ENCODE measurements at regions not wholly inside any gene's neighbourhood (a gene's known extent, or its start where the extent isn't known, plus 50 kb on each side); places are given as distances from the start of the nearest gene placed in this dataset.

DNA sequence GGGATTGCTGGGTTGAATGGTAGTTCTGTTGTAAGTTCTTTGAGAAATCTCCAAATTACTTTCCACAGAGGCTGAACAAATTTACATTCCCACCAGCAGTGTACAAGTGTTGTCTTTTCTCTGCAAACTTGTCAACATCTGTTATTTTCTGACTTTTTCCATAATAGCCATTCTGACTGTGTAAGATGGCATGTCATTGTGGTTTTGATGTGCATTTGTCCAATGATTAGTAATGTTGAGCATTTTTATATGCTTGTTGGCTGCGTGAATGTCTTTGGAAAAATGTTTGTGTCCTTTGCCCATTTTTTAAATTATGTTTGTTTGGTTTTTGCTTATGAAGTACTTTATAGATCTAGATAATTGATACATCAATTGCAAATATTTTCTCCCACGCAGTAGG is 1025.0 kb downstream of the JRKL start:
- DNase-seq (ENCODE audit: low spot score) = no peak

DNA sequence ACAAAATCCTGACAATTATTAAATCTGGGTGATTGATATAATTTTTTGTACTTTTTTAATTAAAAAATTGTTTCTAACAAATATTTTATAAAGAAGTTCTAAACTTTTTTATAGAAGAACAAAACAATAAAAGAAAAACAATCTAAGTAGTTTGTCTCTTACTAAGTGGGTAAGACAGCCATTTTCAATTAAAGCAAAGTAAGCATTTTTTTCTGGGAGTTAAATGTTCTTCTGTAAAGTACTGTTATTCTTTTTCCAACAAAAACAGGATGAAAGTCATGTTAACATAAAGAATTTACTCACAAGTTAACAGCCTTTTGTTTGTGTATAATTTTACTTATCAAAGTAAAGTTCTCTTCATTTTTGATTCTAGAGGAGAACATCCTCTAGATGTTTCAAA is 1029.9 kb downstream of the JRKL start:
- no peak for DNase-seq (ENCODE audit: low spot score)

DNA sequence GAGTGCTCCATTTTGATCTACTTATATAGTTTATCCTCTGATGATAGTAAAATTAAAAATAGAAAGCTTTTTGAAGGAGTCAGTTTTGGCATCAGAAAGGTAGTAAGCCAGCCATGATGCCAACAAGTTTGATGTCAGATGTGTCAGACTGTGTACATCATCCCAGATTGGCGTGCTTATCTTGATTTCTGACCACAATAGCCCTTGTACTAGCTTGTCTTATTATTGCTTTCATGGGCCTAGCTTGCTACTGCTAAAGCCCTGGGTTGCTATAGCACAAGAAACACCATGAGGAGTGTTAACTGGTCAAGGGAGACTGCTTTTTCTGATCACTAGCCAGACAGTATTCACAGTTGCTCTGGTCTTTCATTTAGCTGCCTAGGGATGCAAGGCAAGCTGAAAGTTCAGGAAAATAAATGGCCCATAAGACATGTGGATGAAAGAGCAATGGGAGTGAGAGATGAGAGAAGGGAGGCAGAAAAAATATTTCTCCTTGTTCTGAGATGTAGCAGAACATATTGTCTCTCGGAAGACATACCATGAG is 1038.5 kb downstream of the JRKL start:
- DNase-seq (ENCODE audit: low spot score) = no peak

DNA sequence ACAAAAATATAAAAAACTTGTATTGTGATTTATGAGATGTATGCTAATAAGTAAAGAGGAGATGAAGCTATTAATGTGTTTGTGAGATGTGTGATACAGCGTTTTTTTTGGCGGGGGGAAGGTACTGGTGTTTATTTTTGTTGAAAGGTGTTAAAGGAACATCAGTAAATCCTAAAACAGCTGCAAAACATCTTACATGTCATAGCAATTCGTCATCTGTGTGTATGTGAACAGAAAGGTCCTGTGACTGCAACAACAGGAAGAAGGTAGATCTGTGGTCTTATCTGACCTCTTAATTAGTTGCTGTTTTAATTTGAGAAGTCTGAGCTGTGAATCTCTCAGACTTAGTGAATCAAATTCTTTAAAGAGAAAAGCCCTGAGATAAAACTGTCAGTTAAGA is 1041.1 kb downstream of the JRKL start:
- DNase-seq (ENCODE audit: low spot score) = no peak

DNA sequence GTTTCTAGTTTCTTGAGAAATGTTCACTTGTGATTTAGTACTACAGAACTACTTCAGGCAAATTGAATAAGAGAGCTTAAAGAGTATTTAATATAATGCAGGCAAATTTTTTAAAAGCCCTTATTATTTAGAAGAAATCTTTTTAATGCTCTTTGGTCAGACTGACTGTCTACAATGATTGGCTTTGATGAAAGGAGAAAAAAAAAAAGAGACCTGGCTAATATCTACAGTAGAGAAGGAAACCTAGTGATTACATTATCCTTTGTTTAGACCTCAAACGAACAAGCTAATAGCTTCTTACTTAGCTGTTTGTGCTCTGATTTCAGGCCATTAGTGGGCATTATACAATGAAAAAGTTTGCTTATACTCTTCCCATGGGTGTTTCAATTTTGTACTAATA is 1043.1 kb downstream of the JRKL start:
- DNase-seq (ENCODE audit: low spot score) = no peak

DNA sequence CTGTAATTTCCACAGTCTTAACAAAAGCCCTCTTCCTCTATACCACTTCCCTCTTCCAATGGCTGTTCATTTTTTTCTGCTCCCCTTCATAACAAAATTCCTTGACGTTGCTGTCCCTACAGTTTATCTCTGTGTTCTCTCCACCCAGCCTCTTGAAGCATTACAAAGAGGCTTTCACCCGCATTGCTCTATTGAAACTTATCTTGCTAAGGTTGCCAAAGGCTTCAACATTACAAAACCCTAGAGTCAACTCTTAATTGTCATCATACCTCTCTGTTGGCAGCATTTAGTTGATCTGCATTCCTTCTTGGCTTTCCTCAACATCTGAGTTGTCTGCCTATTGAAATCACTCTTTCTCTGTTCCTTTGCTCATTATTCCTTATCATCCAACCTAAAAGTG is 1055.7 kb downstream of the JRKL start:
- DNase-seq (ENCODE audit: low spot score) = no peak

DNA sequence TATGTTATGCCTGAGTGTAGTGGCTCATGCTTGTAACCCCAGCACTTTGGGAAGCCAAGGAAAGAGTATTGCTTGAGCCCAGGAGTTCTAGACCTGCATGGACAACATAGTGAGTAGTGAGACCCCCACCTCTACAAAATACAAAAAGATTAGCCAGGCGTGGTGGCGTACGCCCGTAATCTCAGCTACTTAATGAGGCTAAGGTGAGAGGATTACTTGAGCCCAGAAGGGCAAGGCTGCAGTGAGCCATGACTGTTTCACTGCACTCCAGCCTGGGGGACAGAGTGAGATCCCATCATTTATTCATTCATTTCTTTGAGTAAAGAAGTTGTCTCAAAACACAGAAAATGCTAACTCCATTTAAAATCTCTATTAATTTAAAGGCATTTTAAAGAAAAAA is 1061.6 kb downstream of the JRKL start:
- DNase-seq (ENCODE audit: low spot score) = no peak

DNA sequence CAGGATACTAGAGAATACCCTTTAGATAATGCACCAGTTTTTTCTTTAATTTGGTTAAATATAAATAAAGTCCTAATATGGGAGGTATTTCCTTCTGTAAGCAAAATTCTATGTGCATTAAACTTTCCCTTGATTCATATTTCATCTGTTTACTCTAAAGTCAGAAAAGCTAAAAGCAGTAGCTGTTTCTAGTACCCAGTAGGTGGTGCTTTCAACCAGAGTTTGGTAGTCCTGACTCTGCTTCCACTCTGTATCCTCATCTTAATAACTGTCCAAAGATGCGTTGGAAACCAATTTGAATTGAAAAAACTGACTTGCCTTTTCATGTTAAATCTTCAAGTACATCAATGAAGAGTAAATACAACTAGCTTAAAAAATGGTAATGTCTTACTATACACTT is 1065.2 kb downstream of the JRKL start:
- DNase-seq (ENCODE audit: low spot score) = no peak

DNA sequence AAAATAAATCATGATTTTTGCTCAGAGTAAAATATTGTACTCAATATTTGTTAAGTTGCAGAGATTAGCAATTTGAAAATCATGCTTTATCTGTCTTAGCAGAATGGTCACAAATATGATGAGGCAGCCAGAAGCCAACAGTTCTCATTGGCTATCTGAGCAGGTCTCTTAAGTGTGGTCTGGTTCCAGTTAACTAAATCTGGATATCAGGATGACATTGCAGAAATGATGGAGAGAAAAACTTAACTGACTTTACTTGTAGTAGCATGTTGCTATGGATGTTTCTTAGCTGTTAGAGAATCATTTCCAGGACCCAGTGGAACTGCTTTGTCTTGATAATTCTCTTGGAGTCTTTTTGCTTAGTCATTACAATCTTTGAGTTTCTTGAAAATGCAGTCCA is 1070.3 kb downstream of the JRKL start:
- no peak for DNase-seq (ENCODE audit: low spot score)

DNA sequence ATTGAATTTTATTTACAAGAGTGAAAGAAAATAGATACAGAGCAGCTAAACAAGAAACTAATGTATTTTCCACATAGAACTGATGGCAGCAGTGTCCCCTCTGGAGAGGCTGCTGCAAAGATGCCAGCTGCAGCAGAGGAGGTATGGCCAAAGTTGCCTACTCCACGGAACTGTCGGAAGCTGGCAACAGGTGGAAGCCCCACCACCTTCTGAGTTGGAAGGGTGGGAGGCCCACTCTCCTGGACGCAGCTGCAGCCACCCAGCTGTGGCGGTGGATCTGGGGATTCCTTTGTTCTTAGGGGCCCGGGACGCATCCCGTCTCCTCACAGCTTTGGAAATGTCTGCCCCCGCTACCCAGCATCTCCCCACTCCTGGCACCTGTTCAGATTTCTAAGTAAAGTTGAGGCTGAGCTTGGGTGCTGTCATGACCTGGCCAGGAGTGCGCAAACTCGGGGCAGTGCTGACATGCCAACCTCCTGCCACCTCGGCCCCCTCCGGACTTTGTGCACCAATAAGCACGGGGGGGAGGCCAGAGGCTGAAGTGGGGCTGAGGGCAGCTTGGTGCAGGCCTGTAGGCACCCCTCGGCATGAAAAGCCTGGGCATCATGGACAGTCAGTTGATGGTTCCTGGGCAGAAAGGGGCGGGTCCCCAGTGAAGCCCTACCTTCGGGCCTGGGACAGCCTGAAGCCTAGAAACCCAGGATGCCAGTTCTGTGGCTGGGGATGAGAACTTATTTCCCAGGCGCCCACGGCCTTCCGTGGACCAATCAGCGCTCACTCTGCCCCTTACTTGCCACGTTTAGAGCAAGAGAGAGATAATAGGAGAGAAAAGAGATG is 1071.4 kb downstream of the JRKL start:
- DNase-seq (ENCODE audit: low spot score) = no peak

DNA sequence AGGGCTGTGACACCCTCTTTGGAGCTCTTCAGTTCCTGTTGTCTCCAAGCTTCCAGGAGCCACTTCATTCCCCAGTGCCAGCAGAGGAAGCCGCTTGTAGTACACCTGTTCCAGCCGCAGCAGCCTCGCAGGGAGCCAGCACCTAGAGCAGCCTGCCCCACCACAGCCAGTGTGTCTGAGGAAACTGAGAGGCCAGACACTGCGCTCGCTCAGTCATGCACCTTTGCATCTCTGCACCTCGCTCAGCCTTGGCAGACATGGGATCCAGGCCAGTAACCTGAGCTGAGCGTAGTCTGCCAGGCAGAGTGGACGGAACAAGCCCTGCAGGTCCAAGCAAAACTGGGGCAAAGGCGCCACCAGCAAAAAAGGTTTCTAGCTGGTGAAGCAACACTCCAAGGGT is 1072.1 kb downstream of the JRKL start:
- DNase-seq (ENCODE audit: low spot score) = no peak

DNA sequence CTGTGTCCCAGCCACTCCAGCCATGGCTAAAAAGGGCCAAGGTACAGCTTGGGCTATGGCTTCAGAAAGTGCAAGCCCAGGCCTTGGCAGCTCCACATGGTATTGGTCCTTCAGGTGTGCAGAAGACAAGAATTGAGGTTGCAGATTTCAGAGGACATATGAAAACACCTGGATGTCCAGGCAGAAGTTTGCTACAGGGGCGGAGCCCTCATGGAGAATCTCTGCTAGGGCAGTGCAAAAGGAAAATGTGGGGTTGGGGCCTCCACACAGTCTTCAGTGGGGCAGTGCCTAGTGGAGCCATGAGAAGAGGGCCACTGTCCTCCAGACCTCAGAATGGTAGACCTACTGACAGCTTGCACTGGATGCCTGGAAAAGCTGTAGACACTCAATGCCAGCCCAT is 1074.1 kb downstream of the JRKL start:
- no peak for DNase-seq (ENCODE audit: low spot score)

DNA sequence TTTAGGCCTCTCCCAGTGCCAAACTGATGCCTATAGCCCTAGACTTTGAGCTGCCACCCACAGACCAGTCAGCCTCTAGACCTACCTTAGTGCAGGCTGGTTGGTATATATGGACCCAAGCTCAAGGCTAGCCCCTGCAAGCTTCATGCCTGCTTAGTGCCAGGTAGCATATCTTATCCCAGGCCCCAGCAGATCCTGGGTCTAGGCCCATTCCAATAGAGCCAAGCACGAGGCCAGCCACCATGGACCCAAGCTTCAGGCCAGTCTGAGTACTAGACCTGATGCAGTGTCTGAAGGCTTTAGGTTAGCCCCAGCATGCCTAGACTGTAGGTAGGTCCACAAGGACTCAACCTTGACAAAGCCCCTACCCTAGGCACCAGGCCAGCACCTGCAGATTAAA is 1081.7 kb downstream of the JRKL start:
- no peak for DNase-seq (ENCODE audit: low spot score)

DNA sequence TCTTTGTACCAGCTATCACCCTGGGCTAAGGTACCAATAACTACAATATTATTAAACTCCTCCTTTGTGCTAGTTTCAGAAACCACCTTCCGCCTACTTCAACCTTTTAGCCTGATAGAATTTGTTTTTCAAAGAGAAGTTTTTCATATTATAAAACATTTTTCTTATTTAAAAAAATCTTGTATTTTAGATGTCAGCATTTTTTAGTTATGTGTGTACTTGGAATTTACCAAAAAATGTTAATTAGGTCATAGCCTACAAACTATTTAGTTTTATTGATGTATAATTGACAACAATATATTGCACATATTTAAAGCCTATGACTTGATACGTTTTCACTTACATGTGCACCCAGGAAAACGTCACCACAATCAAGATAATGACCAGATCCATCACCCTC is 1097.6 kb downstream of the JRKL start:
- no peak for DNase-seq (ENCODE audit: low spot score)

DNA sequence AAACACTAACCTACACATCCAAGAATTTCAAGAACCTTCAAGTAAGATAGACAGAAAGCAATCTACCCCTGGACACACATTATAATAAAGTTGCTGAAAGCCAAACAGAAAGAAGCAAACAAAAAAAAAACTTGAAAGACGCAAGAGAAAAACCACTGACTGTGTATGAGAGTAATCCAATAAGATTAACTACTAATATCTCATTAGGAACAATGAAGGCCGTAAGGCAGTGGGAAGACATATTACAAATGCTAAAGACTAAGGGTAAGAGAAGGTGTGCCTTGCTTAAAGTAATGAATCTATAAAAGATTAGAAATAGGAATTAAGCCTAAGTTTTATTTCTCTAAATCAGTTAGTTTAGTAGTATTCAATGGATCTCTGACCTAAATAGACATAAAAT is 1109.1 kb downstream of the JRKL start:
- DNase-seq (ENCODE audit: low spot score) = no peak

DNA sequence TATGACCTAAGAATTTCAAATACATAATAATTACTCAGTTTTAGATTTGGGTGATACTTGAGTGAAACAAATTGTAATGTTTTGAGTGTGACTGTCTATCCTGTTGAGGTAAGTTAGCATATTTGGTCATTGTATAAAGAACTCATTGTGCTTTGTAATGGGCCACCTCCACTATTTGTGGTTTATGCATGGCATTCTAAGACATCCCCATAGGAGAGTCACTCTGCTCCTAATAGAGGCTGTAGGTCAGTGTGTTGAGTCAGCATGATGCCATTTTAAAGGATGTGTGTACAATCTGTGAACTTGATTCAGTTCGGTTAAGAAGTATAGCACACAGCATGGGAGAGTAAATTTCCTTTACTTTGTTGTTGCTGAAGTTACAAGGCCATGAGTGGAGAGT is 1112.4 kb downstream of the JRKL start:
- no peak for DNase-seq (ENCODE audit: low spot score)

DNA sequence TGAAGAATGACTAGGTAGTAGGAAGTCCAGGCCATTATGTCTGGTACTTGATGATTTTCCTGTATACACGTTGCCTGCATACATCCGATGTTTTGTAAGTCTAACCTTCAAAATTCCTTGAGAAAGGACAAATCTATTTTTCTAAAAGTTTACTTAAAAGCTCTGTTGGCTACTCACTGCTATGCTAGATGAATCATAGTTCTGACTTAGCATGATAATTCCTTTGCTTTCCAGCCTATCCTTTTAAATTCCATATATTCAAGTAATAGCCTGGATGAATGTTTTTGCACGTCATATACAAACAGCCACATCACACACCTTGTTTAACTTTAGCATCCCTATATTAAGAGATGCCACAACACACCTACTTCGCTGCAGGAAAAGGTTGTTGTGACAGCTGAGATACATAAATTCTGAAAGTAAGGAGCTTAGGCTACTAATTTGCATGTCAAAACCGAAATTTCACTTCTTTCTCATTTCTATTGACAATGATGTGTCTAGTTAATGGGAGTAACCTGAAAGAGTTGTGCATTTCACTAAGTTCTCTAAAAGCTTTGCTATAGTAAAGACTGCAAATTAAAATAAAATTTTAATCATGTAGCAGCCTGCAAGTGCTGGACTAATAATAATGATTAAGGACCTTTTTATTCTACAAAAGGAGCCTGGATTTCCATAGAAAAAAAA is 1116.4 kb downstream of the JRKL start:
- DNase-seq (ENCODE audit: low spot score) = no peak

DNA sequence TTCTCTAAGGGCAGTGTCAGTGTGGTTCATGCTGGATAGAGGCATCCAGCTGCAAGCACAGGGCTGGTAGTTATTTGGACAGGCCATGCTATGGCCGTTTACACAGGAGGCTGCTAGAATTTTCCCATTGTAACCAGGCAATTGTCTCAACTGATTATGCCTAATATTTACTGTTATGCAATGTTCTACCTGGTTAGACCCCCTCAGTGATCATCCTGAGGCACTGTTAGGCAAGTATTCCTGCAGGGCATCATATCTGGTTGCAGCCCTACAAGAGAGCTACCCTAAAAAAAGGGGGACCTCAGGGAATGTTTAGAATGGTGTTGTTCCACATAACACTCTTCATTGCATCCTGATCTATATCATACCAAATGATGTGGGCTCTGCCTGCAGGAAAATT is 1124.6 kb downstream of the JRKL start:
- DNase-seq (ENCODE audit: low spot score) = no peak

DNA sequence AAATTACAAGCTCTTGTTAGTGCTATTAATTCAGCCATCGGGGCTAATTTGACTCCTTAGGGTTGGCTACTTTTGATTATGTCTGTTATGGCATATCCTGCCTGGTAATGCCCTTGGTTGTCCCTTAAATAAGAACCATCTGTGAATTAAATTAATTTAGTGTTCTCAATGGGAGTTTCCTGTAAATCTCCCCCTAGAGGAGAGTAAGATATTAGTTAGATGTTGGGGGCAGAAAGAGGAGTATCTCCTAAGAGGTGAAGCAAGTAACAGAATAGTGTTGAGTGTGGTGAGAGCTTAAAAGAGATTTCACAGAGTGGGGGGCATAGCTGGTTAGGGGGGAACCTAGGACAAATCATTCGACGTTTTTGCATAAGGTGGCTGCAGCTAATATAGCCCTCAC is 1126.9 kb downstream of the JRKL start:
- no peak for DNase-seq (ENCODE audit: low spot score)

DNA sequence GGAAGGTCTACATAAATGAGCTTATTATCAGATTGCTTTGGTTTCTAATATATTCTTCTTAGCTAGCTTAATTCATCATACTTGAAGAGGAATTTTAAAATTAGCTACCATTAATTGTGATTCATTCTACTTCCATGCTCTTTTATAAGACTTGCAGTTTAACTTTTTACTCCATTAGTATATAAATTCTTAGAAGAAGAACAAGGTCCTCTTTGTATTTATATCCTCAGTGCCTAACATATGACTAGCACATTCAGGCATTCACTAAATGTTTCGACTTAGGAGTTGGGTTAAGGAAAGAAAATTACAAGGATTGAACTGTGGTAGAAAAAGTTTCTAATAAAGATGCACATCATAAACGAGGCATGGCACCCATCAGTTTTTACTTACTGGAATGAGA is 1135.5 kb downstream of the JRKL start:
- no peak for DNase-seq (ENCODE audit: low spot score)

DNA sequence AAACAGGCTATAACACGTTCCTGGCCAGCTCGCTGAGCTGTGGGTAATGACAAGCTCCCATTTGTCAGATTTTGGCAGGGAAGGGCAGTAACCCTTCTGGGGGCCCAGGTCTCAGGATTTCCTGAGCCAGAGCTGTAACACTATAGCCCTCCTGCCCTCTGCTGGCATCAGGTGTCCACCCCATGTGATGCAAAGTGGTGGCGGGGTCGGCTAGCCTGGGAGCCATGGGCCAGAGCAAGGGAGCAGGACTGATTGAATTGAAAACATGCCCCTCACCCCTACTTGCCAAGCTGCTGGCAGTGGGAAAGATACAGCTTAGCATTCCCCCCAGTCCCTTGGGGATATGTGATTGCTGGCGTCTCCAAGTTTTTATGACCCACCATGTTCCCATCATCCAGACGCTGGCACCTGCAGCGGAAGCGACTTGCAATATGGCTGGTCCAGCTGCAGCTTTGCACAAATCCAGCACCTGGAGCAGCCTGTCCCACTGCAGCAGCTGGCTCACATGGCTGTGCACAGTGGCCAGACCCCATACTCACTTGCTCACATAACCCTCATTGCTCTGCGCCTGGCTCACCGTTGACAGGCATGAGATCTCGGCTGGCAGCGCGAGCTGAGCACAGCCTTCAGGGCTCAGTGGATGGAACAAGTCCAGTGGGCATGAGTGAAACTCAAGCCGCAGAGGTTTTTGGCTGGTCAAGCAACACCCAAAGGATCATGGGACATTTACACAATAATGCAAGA is 1147.8 kb downstream of the JRKL start:
- no peak for DNase-seq (ENCODE audit: low spot score)

DNA sequence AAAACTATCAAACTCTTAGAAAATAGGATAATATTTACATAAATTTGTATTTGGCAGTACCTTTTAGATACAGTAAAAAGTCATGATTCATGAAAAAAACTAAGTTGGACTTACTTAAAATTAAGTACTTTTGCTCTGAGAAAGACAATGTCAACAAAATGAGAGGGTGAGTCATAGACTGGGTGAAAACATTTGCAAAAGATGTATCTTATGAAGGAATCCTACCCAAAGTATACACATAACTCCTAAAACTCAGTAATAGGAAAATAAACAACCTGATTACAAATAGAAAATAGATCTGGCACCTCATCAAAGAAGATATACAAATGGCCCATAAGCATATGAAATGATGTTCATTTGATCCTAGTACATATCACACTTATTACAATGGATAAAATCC is 1154.6 kb downstream of the JRKL start:
- DNase-seq (ENCODE audit: low spot score) = no peak

DNA sequence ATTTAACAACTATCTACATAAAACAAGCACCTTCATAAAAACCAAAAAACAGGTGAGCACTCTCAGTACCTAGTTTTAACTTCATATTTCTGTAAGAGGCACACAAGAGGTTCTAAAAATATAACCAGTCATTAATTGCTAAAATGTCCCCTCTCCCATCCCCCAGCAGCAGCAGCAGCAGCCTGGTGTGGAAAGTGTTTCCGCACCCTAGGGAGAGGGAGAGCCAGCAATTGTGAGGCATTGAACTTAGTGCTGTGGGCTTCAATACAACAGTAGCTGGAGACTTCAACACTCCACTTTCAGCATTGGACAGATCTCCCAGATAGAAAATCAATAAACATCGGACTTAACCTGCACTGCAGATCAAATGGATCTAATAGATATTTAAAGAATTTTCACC is 1158.5 kb downstream of the JRKL start:
- DNase-seq (ENCODE audit: low spot score) = no peak
